Activated T-cell treated with anti-CD3 and anti-CD28 coated beads, Interleukin-2, amount 50 U/mL, for 48 hours (primary cell): ENCODE measurements at regions not wholly inside any gene's neighbourhood (a gene's known extent, or its start where the extent isn't known, plus 50 kb on each side); places are given as distances from the start of the nearest gene placed in this dataset.
"Not testable (repeated sequence)": the region's sequence is repeated elsewhere in the genome, so short reads cannot be mapped to it uniquely, and the experiment has no call there.

Source experiments
- DNase-seq, 2 experiments: peaks; one replicate each; pipeline ENCODE4 v3.0.0-alpha.2; 2020

GRCh38 chr14:105713160-105713559 lies 186.8 kb downstream of the TMEM121 start:
- not testable (repeated sequence) for DNase-seq

- not testable (repeated sequence) for DNase-seq
Observed at GRCh38 chr14:105713836-105714235, 187.5 kb downstream of the TMEM121 start.

GRCh38 chr14:105718787-105719186 lies 192.4 kb downstream of the TMEM121 start:
- DNase-seq, result not testable (repeated sequence)

DNA sequence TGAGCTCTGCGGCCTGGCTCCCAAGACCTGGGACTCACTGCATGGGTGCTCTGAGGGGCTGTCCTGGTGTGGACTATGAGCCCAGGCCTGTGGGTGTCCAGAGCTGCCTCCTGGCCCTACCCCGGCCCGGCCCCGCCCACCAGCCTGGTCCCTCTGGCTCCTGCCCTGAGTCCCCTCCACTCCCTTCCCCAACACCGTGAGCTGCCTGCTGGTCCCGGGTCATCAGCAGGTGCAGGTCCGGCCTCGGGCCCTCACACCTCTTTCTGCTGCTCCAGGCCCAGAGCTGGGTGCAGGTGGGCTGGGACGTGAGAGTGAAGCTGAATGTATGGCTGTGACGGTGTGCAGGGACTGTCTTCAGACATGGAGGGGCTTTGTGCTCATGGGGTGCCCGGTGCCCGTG lies 193.7 kb downstream of the TMEM121 start:
- DNase-seq, result not testable (repeated sequence)

DNA sequence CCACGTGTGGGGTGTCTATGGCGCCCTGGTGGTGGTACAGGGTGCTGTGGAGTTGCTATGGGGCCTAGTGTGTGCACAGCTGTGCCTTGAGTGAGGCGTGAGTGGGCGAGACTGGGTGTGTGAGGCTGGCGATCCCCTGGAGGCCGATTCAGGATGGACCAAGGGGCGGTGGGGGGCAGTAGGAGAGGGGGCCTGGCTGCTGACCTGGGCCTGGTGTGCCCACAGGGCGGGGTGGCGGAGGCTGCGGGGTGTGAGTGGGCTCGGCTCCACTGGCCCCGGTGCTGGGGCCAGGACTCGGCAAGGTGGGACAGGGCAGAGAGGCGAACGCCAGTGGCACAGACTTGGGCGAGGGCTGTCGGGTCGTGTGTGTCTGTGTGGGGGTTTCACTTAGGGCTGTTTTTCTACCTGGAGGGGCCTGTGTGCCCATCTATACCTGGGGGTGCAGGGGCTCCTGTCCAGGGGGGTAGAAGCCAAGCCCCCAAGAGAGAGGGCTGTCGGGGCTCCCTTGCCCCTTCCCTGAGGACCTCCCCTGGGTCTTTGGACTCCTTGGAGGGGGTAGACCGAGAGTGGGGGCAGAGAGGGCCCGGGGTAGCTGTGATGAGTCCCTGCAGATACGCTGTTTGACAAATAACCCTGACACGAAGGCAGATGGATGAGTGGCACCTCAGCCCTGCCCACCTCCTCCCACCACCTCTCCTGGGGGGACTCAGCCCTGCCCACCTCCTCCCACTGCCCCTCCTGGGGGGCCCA lies 194.6 kb downstream of the TMEM121 start:
- not testable (repeated sequence) for DNase-seq

- DNase-seq, result not testable (repeated sequence)
Observed at GRCh38 chr14:105721602-105721970, 195.2 kb downstream of the TMEM121 start.

GRCh38 chr14:105721996-105722709 lies 195.8 kb downstream of the TMEM121 start:
- DNase-seq, result not testable (repeated sequence)

GRCh38 chr14:105723271-105723670 lies 196.9 kb downstream of the TMEM121 start:
- DNase-seq, result not testable (repeated sequence)

DNA sequence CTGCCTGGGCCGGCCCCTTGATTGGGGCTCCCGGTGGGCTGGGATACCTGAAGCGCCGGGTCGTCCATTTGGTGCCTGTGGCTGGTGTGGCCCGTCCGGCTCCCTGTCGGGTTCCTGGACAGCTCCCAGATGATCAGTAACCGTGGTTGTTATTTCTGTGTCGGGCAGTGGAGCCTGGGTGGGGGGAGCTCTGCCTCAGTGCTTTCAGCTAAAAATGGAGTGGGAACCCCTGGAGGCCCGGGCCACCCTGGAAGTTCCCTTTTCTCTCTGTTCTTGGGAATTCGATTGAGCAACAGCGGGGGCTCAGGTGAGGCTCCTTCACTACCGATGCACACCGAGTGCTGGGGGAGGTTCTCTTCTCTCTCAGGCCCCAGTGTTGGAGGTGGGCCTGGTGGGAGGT lies 197.4 kb downstream of the TMEM121 start:
- DNase-seq, result not testable (repeated sequence)

DNA sequence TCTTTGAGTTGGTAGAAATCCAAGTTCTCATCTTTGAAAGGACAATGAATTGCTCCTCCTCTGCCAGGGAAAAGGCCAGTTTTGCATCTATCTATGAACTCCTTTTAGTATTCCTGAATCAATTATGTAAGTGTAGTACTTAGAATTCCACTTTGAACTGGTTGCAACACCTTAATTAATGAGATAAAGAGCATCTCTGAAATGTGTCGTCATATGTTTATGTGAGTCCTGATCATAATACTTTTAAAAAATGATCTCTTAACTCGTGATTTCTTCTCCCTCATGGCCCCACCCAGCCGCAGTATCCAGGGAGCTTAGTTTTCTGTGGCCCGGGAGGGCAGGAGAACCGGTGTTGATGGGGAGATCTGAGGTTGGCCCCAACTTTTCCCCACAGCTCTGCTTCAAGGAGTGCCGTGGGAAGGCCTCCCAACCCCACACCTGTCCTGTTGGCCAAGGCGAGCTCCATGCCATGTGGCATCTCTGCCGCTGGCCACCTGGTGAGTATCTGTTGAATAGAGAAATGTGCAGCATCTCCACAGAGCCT lies 203.5 kb downstream of the TMEM121 start:
- not testable (repeated sequence) for DNase-seq

GRCh38 chr14:105730731-105731130 lies 204.3 kb downstream of the TMEM121 start:
- not testable (repeated sequence) for DNase-seq

DNA sequence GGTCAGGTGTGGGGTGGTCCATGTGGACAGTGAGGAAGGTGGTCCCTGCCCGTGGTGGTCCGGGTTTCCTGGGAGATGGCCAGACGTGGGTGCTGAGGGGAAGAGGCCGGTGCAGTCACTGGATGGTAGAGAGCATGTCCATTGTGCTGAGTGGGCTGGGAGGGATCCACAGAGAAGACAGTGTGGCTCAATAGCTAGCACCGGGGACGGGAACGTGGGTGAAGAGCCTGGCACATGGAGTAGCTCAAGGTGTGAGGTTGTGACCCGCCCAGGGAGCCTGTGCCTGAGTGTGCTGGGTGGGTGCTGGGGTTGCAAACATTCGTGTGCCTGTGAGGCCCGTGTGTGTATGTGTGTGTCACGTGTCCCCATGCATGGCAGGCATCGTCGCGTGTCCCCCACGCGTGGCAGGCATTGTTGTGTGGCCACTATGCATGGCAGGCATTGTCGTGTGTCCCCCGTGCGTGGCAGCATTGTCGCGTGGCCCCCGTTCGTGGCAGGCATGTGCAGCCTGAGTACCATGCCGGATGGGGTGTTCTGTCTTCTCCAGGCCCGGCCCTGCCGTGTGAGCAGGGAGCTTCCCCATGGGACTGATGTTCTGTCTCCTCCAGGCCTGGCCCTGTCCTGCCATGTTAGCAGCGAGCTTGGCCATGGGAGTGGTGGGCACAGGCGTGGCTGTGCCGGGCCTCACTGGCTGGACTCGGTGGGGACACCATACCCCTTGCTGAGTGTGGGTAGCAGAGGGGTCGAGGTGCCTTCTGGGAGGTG lies 205.0 kb downstream of the TMEM121 start:
- not testable (repeated sequence) for DNase-seq

DNA sequence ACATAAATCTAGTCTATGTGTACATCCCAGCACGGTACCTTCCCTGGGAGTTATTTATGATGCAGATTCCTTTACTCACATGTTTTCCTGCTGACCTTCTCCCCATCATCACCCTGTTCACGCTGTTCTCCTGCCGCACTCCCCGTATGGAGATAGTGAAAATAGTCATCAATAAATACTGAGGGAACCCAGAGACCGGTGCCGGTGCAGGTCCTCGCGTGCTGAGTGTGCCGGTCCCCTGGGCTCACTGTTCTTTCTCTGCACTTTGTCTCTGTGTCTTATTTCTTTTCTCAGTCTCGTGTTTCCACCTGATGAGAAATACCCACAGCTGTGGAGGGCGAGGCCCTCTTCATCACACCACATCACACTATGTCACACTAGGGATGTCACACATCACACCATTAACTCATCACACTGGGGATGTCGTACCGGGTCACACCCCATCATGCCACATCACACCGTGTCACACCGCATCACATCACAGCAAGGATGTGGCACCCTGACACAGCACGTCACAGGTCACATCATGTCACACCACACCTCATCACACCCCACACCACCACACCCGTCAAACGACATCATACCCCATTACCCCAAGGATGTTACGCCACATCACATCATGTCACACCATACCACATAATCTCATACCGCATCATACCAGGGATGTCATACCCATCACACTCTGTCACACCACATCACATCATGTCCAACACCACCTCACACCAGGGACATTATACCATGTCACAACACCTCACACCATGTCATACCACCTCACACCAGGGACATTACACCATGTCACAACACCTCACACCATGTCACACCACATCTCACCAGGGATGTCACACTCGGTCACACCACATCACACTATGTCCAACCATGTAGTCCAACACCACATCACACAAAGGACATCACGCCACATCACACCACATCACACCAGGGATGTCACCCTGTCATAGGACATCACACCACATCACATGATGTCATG lies 207.0 kb downstream of the TMEM121 start:
- DNase-seq, result no peak

GRCh38 chr14:105734241-105734640 lies 207.9 kb downstream of the TMEM121 start:
- DNase-seq, result not testable (repeated sequence)

- DNase-seq, result not testable (repeated sequence)
Observed at GRCh38 chr14:105736331-105736730, 209.9 kb downstream of the TMEM121 start.

DNA sequence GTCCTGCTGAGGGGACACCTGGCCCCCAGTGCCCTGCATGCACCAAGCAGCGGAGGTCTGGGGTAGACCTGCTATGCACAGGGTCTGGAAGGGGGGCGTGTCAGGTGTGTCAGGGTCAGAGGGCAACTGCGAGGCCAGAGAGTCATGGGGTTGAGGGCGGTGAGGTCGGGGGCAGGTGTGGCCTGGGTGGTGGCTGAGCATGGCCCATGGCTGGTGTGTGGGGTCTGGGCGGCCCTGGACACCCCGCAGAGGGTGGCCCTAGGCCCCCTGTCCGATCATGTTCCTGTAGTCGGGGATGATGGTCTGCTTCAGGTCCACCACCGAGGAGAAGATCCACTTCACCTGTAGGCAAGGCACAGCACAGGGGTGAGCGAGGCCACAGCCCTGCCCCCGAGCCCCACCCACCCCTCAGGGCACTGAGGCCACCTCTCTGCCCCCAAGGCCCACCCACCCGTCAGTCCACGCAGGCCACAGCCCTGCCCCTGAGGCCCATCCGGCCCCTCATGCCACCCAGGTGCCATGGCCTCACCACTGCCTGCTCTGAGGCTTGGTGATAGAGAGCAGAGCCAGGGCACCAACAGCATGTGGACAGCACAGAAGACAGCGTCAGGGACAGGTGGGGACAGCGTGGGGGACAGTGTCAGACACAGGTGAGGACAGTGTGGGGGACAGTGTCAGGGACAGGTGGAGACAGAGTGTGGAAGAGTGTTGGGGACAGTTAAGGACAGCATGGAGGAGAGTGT lies 211.3 kb downstream of the TMEM121 start:
- no peak for DNase-seq

- no peak for DNase-seq
Observed at GRCh38 chr14:105738638-105739037, 212.3 kb downstream of the TMEM121 start.

- DNase-seq, result no peak
Observed at GRCh38 chr14:105739331-105740102, 213.1 kb downstream of the TMEM121 start.

- DNase-seq, result not testable (repeated sequence)
Observed at GRCh38 chr14:105740272-105740671, 213.9 kb downstream of the TMEM121 start.

DNA sequence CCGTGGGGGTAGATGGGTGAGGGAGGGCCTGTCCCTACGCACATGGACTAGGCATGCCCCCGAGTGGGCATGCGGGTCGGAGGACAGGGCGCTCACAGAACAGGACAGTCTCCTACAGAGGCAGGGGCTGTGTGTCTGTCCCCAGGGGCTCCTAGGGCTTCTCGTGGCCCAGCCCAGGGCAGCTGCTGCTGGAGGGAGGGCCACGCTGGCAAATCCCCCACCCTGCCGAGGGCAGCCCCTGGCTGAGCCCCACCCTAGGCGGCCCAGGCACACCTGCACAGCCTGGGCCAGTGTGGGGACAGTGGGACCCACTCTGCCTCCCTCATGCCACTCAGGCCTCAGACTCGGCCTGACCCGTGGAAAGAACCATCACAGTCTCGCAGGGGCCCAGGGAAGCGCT lies 214.6 kb downstream of the TMEM121 start:
- not testable (repeated sequence) for DNase-seq
